Activated CD4-positive, alpha-beta memory T cell treated with anti-CD3 and anti-CD28 coated beads for 36 hours (primary cell): ENCODE measurements at regions not wholly inside any gene's neighbourhood (a gene's known extent, or its start where the extent isn't known, plus 50 kb on each side); places are given as distances from the start of the nearest gene placed in this dataset.

Source experiments
- CTCF ChIA-PET: fragments of 350-600 bp; sonication (Branson Sonifier 250); formaldehyde crosslinking; loops from one replicate; lab custom pipeline; 2021; ENCODE audit warnings: antibody characterized with exemption, inconsistent platforms; lab: Charles Lee
- POLR2A ChIA-PET: fragments of 350-600 bp; sonication (Branson Sonifier 250); formaldehyde crosslinking; loops from one replicate; lab custom pipeline; 2021; ENCODE audit warnings: antibody characterized with exemption; lab: Charles Lee
- DNase-seq: peaks from one replicate; pipeline ENCODE4 v3.0.0-alpha.2; 2020
- H3K27ac Mint-ChIP-seq: one replicate; pipeline ENCODE4 v1.8.0; 2021; ENCODE audit warnings: mixed read lengths
- H3K27me3 Mint-ChIP-seq: one replicate; pipeline ENCODE4 v1.8.0; 2021; ENCODE audit warnings: mixed read lengths
- H3K36me3 Mint-ChIP-seq: one replicate; pipeline ENCODE4 v1.8.0; 2021; ENCODE audit warnings: mixed read lengths
- H3K4me1 Mint-ChIP-seq: one replicate; pipeline ENCODE4 v1.8.0; 2021; ENCODE audit warnings: low read depth, mixed read lengths
- H3K4me3 Mint-ChIP-seq: one replicate; pipeline ENCODE4 v1.8.0; 2021; ENCODE audit warnings: mild to moderate bottlenecking, mixed read lengths
- H3K9me3 Mint-ChIP-seq: one replicate; pipeline ENCODE4 v1.8.0; 2021; ENCODE audit warnings: mixed read lengths
- intact Hi-C: fragments of 100-400 bp; cut with micrococcal nuclease; formaldehyde crosslinking; loops from one replicate; pipeline ENCODE4 v1.15.1; 2023

DNA sequence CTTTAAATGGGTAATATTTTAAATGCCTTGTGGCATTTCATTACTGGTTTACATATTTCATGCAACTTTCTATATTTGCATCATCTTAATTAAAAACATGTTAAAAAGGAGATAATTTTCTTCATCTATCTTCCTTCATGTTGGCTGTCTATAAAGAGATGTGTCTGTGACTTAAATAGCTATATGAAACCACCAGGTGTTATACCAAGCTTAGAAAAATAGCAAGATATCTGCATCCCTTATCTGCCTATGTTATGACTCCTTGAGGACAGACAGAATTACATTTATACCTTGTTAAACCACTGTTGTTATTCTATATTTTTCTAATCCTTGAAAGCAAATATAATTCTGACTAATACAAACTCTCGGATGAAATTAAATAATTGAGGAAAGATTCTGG is 763.8 kb upstream of the GALNTL6 start:
- DNase-seq, result no peak

DNA sequence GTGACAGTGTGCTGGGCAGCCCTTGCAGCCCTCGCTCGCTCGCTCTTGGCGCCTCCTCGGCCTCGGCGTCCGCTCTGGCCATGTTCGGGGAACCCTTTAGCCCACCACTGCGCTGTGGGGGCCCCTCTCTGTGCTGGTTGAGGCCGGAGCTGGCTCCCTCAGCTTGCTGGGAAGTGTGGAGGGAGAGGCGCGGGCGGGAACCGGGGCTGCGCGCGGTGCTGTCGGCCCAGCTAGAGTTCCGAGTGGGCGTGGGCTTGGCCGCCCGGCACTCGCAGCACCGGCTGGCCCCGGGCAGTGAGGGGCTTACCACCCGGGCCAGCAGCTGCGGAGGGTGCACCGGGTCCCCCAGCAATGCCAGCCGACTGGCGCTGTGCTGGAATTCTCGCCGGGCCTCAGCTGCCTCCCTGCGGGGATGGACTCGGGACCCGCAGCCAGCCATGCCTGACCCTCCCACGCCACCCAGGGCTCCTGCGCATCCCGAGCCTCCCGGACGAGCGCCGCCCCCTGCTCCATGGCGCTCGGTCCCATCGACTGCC is 770.1 kb upstream of the GALNTL6 start:
- H3K36me3 Mint-ChIP-seq, result no peaks in the 10 kb centered on the region
- H3K4me1 Mint-ChIP-seq, result no peaks in the 10 kb centered on the region
- H3K27me3 Mint-ChIP-seq, result no peaks in the 10 kb centered on the region
- CTCF ChIA-PET, result no interaction called here
- intact Hi-C loops, result no loop called here
- H3K27ac Mint-ChIP-seq, result no peak overlapping the region
- H3K4me3 Mint-ChIP-seq, result no peak overlapping the region
- peaks cover 7% of the 10 kb centered on the region for H3K9me3 Mint-ChIP-seq
- POLR2A ChIA-PET, result no interaction called here
- DNase-seq, result no peak

More for the DNA sequence above, 763.8 kb upstream of the GALNTL6 start:
- Mint-ChIP-seq H3K4me1 (no peaks in the 10 kb centered on the region), H3K4me3 (no peak overlapping the region), H3K9me3 (peaks cover 9% of the 10 kb centered on the region), H3K27me3 (no peaks in the 10 kb centered on the region), H3K27ac (no peak overlapping the region), H3K36me3 (no peaks in the 10 kb centered on the region)
- CTCF ChIA-PET, result no interaction called here
- intact Hi-C loops, result no loop called here
- POLR2A ChIA-PET, result no interaction called here

DNA sequence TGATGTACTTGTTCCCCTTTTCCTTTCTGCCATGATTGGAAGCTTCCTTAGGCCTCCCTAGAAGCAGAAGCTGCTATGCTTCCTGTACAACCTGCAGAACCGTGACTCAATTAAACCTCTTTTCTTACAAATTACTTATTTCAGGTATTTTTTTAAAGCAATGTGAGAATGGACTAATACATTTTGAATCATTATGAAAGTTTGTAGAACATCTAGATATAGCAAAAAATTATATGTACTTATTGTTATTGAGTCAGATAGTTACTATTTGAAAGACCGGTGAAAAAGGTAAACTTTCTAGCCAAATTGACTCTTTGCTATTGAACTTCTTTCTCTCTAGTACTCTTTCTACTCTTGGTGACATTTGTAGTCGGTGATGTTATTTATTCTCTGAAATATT is 777.3 kb upstream of the GALNTL6 start:
- ChIA-PET CTCF (no interaction called here), POLR2A (no interaction called here)
- H3K36me3 Mint-ChIP-seq, result no peaks in the 10 kb centered on the region
- intact Hi-C loops, result no loop called here
- H3K9me3 Mint-ChIP-seq, result peaks cover 11% of the 10 kb centered on the region
- H3K4me1 Mint-ChIP-seq, result no peaks in the 10 kb centered on the region
- no peak overlapping the region for H3K4me3 Mint-ChIP-seq
- no peak for DNase-seq
- no peak overlapping the region for H3K27ac Mint-ChIP-seq
- H3K27me3 Mint-ChIP-seq, result no peaks in the 10 kb centered on the region

DNA sequence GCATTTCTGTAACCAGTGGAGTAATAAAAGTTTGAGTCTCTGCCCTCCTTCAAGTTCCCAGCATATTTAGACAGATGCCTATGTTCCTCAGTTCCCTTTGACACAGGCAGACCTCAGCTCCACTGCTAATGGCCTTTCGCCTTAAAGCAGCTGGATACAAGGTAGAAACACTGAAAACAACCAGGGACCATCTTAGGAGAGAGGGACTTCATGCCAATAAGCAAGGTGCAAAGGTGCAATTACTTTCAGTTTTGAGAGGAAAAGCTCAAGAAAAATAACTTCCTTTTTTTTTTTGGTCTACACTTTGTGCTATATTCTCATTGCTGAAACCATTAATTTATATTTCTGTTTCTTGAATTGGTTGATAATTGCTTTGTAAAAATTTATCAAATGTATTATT is 781.9 kb upstream of the GALNTL6 start:
- Mint-ChIP-seq H3K27ac (no peak overlapping the region), H3K27me3 (no peaks in the 10 kb centered on the region), H3K36me3 (no peaks in the 10 kb centered on the region), H3K9me3 (peaks cover 26% of the 10 kb centered on the region), H3K4me3 (no peak overlapping the region), H3K4me1 (no peaks in the 10 kb centered on the region)
- no peak for DNase-seq
- ChIA-PET POLR2A (no interaction called here), CTCF (no interaction called here)
- intact Hi-C loops, result no loop called here

DNA sequence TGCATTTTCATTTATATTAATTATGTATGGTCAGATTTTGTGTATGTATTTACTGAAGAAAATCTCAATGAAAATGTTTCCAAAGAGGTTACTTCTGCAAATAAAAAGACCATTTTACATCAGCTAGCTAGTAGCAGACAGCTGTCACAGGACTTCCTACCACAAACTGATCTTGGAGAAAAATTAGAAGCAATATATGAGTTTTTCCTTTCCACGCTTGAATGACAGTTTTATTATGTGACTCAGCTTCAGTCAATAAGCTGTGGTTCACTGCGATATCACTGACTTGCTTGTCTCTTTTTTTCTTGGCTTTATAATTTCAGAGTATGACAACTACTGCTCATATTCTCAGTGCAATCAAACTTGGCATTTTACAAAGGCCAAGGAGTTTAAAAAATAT is 787.4 kb upstream of the GALNTL6 start:
- CTCF ChIA-PET, result no interaction called here
- no peaks in the 10 kb centered on the region for H3K4me1 Mint-ChIP-seq
- no peak for DNase-seq
- H3K4me3 Mint-ChIP-seq, result no peak overlapping the region
- H3K27me3 Mint-ChIP-seq, result no peaks in the 10 kb centered on the region
- POLR2A ChIA-PET, result no interaction called here
- H3K27ac Mint-ChIP-seq, result no peak overlapping the region
- peaks cover 15% of the 10 kb centered on the region for H3K9me3 Mint-ChIP-seq
- no peaks in the 10 kb centered on the region for H3K36me3 Mint-ChIP-seq
- intact Hi-C loops, result no loop called here

DNA sequence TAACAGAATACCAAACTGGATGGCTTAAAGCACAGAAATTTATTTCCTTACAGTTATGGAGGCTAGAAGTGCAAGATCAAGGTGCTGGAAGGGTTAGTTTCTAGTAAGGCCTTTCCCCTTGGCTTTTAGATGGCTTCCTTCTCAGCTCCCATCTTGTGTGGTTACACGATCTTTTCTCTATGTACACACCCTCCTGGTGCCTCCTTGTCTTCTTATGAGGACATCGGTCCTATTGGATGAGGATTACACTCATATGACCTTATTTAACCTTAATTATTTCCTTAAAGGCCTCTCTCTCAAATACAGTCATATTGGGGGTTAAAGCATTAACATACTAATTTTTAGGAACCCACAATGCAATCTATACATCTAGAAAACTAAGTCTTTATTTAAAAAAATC is 787.9 kb upstream of the GALNTL6 start:
- ChIA-PET POLR2A (no interaction called here), CTCF (no interaction called here)
- Mint-ChIP-seq H3K4me3 (no peak overlapping the region), H3K9me3 (peaks cover 16% of the 10 kb centered on the region), H3K27ac (no peak overlapping the region), H3K4me1 (no peaks in the 10 kb centered on the region), H3K36me3 (no peaks in the 10 kb centered on the region), H3K27me3 (no peaks in the 10 kb centered on the region)
- DNase-seq, result no peak
- intact Hi-C loops, result no loop called here

DNA sequence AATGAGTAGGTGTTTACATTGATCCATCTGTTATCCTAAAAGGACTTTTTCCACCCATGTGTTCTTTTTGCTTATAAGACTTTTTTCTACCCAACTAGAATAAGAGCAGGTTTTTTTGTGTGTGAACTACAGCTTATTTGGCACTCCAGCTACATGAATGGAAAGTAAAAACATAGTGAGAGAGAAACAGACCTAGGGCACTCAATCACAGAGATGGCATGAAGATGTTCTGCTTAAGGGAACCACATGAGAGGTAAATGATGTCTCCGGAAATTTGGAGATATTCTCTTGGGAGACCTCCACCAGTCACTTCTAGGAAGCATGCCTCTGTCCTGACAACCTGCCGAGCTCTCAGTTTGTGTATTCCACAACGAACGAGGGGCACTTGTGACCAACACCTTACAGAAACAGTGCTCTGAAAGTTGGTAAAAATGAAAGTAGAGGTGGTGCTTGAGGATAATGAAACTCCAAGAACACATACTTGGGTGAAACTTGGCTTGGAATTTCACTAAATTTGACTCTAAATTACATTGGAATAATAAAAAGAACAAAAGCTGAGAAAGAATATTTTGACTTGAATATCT is 788.4 kb upstream of the GALNTL6 start:
- H3K9me3 Mint-ChIP-seq, result peaks cover 14% of the 10 kb centered on the region
- no peaks in the 10 kb centered on the region for H3K4me1 Mint-ChIP-seq
- ChIA-PET CTCF (no interaction called here), POLR2A (no interaction called here)
- no peaks in the 10 kb centered on the region for H3K27me3 Mint-ChIP-seq
- H3K4me3 Mint-ChIP-seq, result no peak overlapping the region
- no peak overlapping the region for H3K27ac Mint-ChIP-seq
- no peak for DNase-seq
- H3K36me3 Mint-ChIP-seq, result no peaks in the 10 kb centered on the region
- intact Hi-C loops, result no loop called here

DNA sequence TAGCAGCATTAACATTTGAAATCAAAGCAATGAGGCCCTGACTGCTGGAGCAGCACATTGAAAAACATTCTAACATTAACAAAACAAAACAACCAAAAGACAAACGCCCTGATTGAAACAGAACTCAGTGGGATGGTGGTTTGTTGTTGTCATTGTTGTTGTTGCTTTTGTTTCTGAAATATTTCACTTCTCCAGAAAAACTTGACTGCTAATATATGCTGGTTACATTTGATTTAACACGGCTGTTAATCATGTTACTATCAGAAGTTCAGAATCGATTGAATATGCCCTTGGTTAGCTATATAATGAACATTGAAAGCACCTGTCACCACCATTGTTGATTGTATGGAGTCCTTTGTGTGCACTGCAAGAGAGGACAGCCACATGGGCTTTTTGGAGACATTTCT is 790.4 kb upstream of the GALNTL6 start:
- no peak overlapping the region for H3K27ac Mint-ChIP-seq
- H3K4me1 Mint-ChIP-seq, result no peaks in the 10 kb centered on the region
- no peaks in the 10 kb centered on the region for H3K27me3 Mint-ChIP-seq
- DNase-seq, result no peak
- H3K36me3 Mint-ChIP-seq, result no peaks in the 10 kb centered on the region
- no peak overlapping the region for H3K4me3 Mint-ChIP-seq
- intact Hi-C loops, result no loop called here
- peaks cover 2% of the 10 kb centered on the region for H3K9me3 Mint-ChIP-seq
- ChIA-PET CTCF (no interaction called here), POLR2A (no interaction called here)

DNA sequence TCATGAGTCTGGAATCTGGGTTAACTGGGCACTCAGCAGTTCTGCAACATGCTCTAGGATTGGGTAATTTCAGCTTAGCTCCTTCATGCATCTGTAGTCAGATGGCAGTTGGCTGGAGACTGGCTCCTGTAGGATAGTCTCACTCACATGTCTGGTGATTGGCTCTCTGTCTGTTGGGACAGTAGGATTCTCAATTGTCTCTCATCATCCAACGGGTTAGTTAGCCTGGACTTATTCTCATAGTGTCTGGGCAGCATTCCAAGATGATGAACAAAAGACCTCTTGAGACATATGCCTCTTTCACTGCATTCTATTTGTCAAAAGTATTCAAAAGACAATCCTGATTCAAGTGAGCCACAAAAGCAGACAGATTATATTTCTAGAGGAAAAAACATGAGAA is 795.6 kb upstream of the GALNTL6 start:
- no peaks in the 10 kb centered on the region for H3K36me3 Mint-ChIP-seq
- DNase-seq, result no peak
- POLR2A ChIA-PET, result no interaction called here
- peaks cover 4% of the 10 kb centered on the region for H3K9me3 Mint-ChIP-seq
- H3K27me3 Mint-ChIP-seq, result no peaks in the 10 kb centered on the region
- H3K4me3 Mint-ChIP-seq, result no peak overlapping the region
- intact Hi-C loops, result no loop called here
- CTCF ChIA-PET, result no interaction called here
- H3K27ac Mint-ChIP-seq, result no peak overlapping the region
- H3K4me1 Mint-ChIP-seq, result no peaks in the 10 kb centered on the region

DNA sequence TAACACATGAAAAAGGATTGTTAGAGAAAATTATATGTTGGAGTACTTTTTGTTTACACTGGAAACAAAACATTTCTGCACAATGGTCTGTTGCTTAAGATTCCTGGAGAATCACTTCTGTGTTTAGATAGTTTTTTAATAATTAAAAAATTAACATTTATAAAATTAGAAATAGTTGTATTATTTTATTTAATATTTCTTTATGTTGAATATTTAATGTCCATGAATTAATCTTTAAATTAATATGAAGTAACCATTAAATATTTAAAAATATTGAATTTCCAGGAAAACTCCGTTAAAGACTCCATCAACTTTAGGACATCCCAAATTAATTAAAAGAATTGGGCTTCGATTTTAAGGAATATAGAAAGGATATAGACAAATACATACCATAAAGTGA is 797.1 kb upstream of the GALNTL6 start:
- CTCF ChIA-PET, result no interaction called here
- H3K4me1 Mint-ChIP-seq, result no peaks in the 10 kb centered on the region

DNA sequence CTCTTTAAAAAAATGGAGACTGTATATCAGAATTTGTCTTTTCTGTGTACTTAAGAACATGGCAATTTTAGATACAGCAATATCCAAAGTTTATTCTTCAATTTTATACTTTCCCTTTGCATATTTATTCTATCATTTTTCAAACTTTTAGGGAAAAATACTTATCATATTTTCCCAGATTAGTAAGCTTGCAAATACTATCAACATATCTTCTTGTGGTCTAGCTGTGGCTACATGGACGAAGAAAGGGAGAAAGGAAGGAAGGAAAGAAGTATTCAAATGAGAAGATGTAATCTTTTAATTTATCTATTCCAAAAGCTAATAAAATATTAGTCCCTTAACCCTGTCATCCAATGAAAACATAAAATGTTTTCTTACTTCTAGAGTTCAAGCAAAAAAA is 797.8 kb upstream of the GALNTL6 start:
- Mint-ChIP-seq H3K4me3 (no peak overlapping the region), H3K27me3 (no peaks in the 10 kb centered on the region), H3K36me3 (no peaks in the 10 kb centered on the region), H3K4me1 (no peaks in the 10 kb centered on the region), H3K27ac (no peak overlapping the region), H3K9me3 (peaks cover 10% of the 10 kb centered on the region)
- ChIA-PET CTCF (no interaction called here), POLR2A (no interaction called here)
- DNase-seq, result no peak
- intact Hi-C loops, result no loop called here

More for the DNA sequence above, 797.1 kb upstream of the GALNTL6 start:
- no peaks in the 10 kb centered on the region for H3K36me3 Mint-ChIP-seq
- peaks cover 10% of the 10 kb centered on the region for H3K9me3 Mint-ChIP-seq
- no peaks in the 10 kb centered on the region for H3K27me3 Mint-ChIP-seq
- POLR2A ChIA-PET, result no interaction called here
- DNase-seq, result no peak
- H3K27ac Mint-ChIP-seq, result no peak overlapping the region
- intact Hi-C loops, result no loop called here
- no peak overlapping the region for H3K4me3 Mint-ChIP-seq

DNA sequence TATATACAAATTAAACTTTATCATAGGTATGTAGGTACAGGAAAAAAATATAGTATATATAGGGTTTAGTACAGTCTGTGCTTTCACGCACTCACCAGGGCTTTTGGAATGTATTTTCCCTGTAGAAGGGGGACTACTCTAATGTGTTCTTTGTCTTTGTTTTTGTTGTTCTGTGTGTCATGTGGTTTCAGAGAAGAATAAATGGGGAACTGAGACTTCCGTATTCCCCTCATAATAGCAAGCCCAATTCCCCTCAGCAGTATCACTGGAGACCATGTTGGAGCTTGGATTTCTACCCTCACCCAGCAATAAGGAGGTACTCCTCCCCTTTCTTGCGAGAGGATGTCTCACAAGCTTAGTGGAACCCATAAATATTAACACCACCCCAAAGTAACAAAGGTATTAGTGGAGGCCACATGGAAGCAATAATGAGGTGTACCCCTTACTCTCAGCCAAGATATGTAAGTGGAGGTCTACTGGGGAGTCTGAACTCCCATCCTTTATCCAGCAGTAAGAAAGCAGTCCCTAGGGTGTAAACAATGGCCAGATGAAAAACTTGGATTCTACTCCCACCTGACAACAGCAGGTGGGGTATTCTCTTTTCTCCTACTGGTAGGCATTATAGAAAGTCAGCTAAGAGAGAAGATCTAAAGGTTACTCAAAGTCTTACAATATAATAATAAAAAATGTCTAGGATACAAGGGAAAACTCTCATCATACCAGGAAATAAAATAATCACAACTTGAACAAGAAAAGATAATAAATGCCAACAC is 805.4 kb upstream of the GALNTL6 start:
- Mint-ChIP-seq H3K27me3 (no peaks in the 10 kb centered on the region), H3K4me3 (no peak overlapping the region), H3K4me1 (no peaks in the 10 kb centered on the region), H3K9me3 (peaks cover 11% of the 10 kb centered on the region), H3K27ac (no peak overlapping the region), H3K36me3 (no peaks in the 10 kb centered on the region)
- no peak for DNase-seq
- ChIA-PET CTCF (no interaction called here), POLR2A (no interaction called here)
- intact Hi-C loops, result no loop called here

DNA sequence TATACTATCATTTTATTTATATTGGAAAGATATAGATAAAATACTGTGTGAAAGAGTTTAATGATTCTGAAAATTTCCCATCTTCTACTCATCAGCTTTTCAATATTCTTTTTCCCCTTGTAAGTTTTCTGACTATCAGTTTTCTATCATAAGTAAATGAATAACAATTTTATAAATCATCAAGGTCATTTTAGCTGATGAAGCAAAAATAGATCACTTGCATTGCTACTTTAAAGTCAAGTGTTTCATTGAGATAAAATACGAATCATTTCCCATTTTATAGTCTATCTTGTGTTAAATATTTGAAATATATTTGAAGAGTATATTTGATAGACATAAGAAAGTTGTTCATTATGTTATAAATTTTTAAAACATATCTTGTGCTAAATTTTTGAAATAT is 811.0 kb upstream of the GALNTL6 start:
- H3K9me3 Mint-ChIP-seq, result no peaks in the 10 kb centered on the region
- no peaks in the 10 kb centered on the region for H3K36me3 Mint-ChIP-seq
- no peaks in the 10 kb centered on the region for H3K4me1 Mint-ChIP-seq
- H3K4me3 Mint-ChIP-seq, result no peak overlapping the region
- no peaks in the 10 kb centered on the region for H3K27me3 Mint-ChIP-seq
- ChIA-PET CTCF (no interaction called here), POLR2A (no interaction called here)
- no peak overlapping the region for H3K27ac Mint-ChIP-seq
- DNase-seq, result no peak
- intact Hi-C loops, result no loop called here
